Mammary epithelial cell (primary cell): ENCODE measurements at regions not wholly inside any gene's neighbourhood (a gene's known extent, or its start where the extent isn't known, plus 50 kb on each side); places are given as distances from the start of the nearest gene placed in this dataset.

Experiments used
- EZH2 ChIP-seq: IDR thresholded peaks from 2 replicates; pipeline ENCODE4 v1.6.1; 2012; ENCODE audit warnings: low read length, inconsistent platforms, borderline replicate concordance
- TF ChIP-seq, protein P1 (sequence below), 2 donors: IDR thresholded peaks in 1 of 2; conservative IDR thresholded peaks in 1 of 2; 2 replicates each; pipeline ENCODE4 v1.5.1; 2011 to 2012; ENCODE audit warnings: inconsistent platforms in 2 of 2, low read length in 2 of 2, mild to moderate bottlenecking in 2 of 2, control low read depth in 1 of 2, low read depth in 1 of 2; ENCODE audit not compliant: insufficient read depth in 1 of 2; ENCODE audit errors: extremely low read depth in 1 of 2

DNA sequence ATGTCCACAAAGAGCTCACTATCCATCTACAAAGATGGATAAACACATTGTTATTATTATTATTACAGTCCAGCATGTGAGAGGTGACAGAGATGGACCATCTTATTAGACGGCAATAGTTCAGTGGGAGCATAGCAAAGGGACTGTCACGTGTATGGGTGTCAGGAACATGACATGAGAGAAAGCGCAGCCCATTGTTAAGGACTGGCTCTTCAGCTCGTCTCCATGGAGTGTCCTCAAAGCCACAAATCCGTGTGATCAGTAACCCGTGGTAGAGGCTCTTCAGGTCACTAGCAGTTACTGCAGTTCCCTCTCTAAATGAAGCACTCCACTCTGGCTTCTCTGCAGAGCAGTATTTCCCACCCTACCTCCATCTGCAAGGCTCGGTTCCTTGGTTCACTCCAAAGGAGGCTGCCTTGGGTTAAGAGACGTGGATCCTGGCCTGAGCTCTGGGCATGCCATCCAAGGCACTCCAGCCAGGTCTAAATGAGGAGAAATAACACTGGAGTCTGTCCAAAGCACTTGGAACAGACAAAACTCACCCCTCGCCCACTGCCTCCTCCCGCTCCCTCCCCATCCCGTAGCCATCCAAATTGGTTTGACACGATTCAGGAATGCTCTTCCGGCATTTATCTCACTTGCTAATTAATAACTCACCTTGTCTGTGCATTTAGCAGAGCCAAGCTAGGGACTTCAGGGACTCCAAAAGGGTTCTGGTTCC lies 122.3 kb upstream of the WWC1 start:
- TF ChIP-seq, protein P1, sequence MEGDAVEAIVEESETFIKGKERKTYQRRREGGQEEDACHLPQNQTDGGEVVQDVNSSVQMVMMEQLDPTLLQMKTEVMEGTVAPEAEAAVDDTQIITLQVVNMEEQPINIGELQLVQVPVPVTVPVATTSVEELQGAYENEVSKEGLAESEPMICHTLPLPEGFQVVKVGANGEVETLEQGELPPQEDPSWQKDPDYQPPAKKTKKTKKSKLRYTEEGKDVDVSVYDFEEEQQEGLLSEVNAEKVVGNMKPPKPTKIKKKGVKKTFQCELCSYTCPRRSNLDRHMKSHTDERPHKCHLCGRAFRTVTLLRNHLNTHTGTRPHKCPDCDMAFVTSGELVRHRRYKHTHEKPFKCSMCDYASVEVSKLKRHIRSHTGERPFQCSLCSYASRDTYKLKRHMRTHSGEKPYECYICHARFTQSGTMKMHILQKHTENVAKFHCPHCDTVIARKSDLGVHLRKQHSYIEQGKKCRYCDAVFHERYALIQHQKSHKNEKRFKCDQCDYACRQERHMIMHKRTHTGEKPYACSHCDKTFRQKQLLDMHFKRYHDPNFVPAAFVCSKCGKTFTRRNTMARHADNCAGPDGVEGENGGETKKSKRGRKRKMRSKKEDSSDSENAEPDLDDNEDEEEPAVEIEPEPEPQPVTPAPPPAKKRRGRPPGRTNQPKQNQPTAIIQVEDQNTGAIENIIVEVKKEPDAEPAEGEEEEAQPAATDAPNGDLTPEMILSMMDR (conservative IDR thresholded peaks at IDR 0.05 in 1 of 2, IDR thresholded peaks at IDR 0.05 in 1 of 2; ENCODE audit: extremely low read depth in 1 of 2, insufficient read depth in 1 of 2, low read depth in 1 of 2, low read length in 2 of 2): no peak
- TF ChIP-seq EZH2: no peak
